HG03432 (cell line): ENCODE measurements at regions not wholly inside any gene's neighbourhood (a gene's known extent, or its start where the extent isn't known, plus 50 kb on each side); places are given as distances from the start of the nearest gene placed in this dataset.
"Not testable (repeated sequence)": the region's sequence is repeated elsewhere in the genome, so short reads cannot be mapped to it uniquely, and the experiment has no call there.

Experiments used
- ATAC-seq: cut with Tn5 transposase; IDR thresholded peaks from one replicate; pipeline ENCODE4 v1.9.1; 2021; ENCODE audit warnings: mild to moderate bottlenecking, moderate library complexity; ENCODE audit not compliant: unreplicated experiment

- ATAC-seq: no peak
Measured at GRCh38 chr1:170436928-170437327, 95.0 kb upstream of the GORAB start.

- ATAC-seq: no peak
Measured at GRCh38 chr1:170445096-170445495, 86.9 kb upstream of the GORAB start.

- no peak for ATAC-seq
Measured at GRCh38 chr1:170448661-170449158, 83.3 kb upstream of the GORAB start.

- not testable (repeated sequence) for ATAC-seq
Measured at GRCh38 chr1:170457325-170458050, 74.5 kb upstream of the GORAB start.

- ATAC-seq: no peak
Measured at GRCh38 chr1:170460001-170460400, 72.0 kb upstream of the GORAB start.

- ATAC-seq: no peak
Measured at GRCh38 chr1:170460414-170461155, 71.4 kb upstream of the GORAB start.

- ATAC-seq: no peak
Measured at GRCh38 chr1:170461291-170461747, 70.6 kb upstream of the GORAB start.

GRCh38 chr1:170461762-170462384, 70.1 kb upstream of the GORAB start:
- no peak for ATAC-seq

- no peak for ATAC-seq
Measured at GRCh38 chr1:170470121-170470520, 61.8 kb upstream of the GORAB start.

- no peak for ATAC-seq
Measured at GRCh38 chr1:170471398-170472053, 60.4 kb upstream of the GORAB start.

- ATAC-seq: no peak
Measured at GRCh38 chr1:170481000-170481399, 51.0 kb upstream of the GORAB start.
